ENCODE measurements at regions not wholly inside any gene's neighbourhood (a gene's known extent, or its start where the extent isn't known, plus 50 kb on each side); places are given as distances from the start of the nearest gene placed in this dataset.

- DNase-seq (ENCODE audit: low spot score) = no peak
- TF ChIP-seq CTCF (IDR thresholded peaks at IDR 0.05) = no peak
Measured at GRCh38 chr6:167424700-167425099, 99.8 kb downstream of the TTLL2 start.

GRCh38 chr6:167426084-167426483 lies 101.2 kb downstream of the TTLL2 start:
- H3K27ac ChIP-seq = no peak overlapping the region
- DNase-seq (ENCODE audit: low spot score) (no peak), ATAC-seq (ENCODE audit: insufficient number of reproducible peaks, low FRiP score, low read depth) (no peak)
- TF ChIP-seq CTCF (IDR thresholded peaks at IDR 0.05) = no peak
- no peaks in the 10 kb centered on the region for H3K4me1 ChIP-seq (ENCODE audit: control insufficient read depth in 1 of 2, low read depth in 2 of 2)
- H3K27me3 ChIP-seq (replicated peaks; ENCODE audit: insufficient read depth) = no peaks in the 10 kb centered on the region
- H3K4me3 ChIP-seq = no peak overlapping the region
- H3K9me3 ChIP-seq = no peaks in the 10 kb centered on the region
- no peaks in the 10 kb centered on the region for H3K36me3 ChIP-seq

More at GRCh38 chr6:167424700-167425099, 99.8 kb downstream of the TTLL2 start:
- H3K27me3 ChIP-seq (replicated peaks; ENCODE audit: insufficient read depth) = no peaks in the 10 kb centered on the region
- H3K9me3 ChIP-seq = no peaks in the 10 kb centered on the region
- H3K27ac ChIP-seq = no peak overlapping the region
- no peaks in the 10 kb centered on the region for H3K4me1 ChIP-seq (ENCODE audit: control insufficient read depth in 1 of 2, low read depth in 2 of 2)
- no peaks in the 10 kb centered on the region for H3K36me3 ChIP-seq
- no peak overlapping the region for H3K4me3 ChIP-seq
- no peak for ATAC-seq (ENCODE audit: insufficient number of reproducible peaks, low FRiP score, low read depth)

GRCh38 chr6:167426651-167427050 lies 101.8 kb downstream of the TTLL2 start:
- Histone ChIP-seq H3K36me3 (no peaks in the 10 kb centered on the region), H3K4me3 (no peak overlapping the region), H3K27ac (no peak overlapping the region), H3K27me3 (replicated peaks; ENCODE audit: insufficient read depth) (no peaks in the 10 kb centered on the region), H3K9me3 (no peaks in the 10 kb centered on the region), H3K4me1 (ENCODE audit: control insufficient read depth in 1 of 2, low read depth in 2 of 2) (no peaks in the 10 kb centered on the region)
- ATAC-seq (ENCODE audit: insufficient number of reproducible peaks, low FRiP score, low read depth) (no peak), DNase-seq (ENCODE audit: low spot score) (no peak)
- no peak for TF ChIP-seq CTCF (IDR thresholded peaks at IDR 0.05)

GRCh38 chr6:167428664-167429333 lies 103.9 kb downstream of the TTLL2 start:
- ATAC-seq (ENCODE audit: insufficient number of reproducible peaks, low FRiP score, low read depth) = no peak

GRCh38 chr6:167429353-167429752 lies 104.5 kb downstream of the TTLL2 start:
- Histone ChIP-seq H3K36me3 (no peaks in the 10 kb centered on the region), H3K4me3 (no peak overlapping the region), H3K27me3 (replicated peaks; ENCODE audit: insufficient read depth) (no peaks in the 10 kb centered on the region), H3K9me3 (no peaks in the 10 kb centered on the region), H3K27ac (no peak overlapping the region), H3K4me1 (ENCODE audit: control insufficient read depth in 1 of 2, low read depth in 2 of 2) (no peaks in the 10 kb centered on the region)
- no peak for DNase-seq (ENCODE audit: low spot score)
- TF ChIP-seq CTCF (IDR thresholded peaks at IDR 0.05) = no peak
- ATAC-seq (ENCODE audit: insufficient number of reproducible peaks, low FRiP score, low read depth) = no peak

More at GRCh38 chr6:167428664-167429333, 103.9 kb downstream of the TTLL2 start:
- Histone ChIP-seq H3K27me3 (replicated peaks; ENCODE audit: insufficient read depth) (no peaks in the 10 kb centered on the region), H3K4me3 (no peak overlapping the region), H3K4me1 (ENCODE audit: control insufficient read depth in 1 of 2, low read depth in 2 of 2) (no peaks in the 10 kb centered on the region), H3K36me3 (no peaks in the 10 kb centered on the region), H3K9me3 (no peaks in the 10 kb centered on the region), H3K27ac (no peak overlapping the region)
- DNase-seq (ENCODE audit: low spot score) = no peak
- TF ChIP-seq CTCF (IDR thresholded peaks at IDR 0.05) = no peak
